ENCODE measurements at regions not wholly inside any gene's neighbourhood (a gene's known extent, or its start where the extent isn't known, plus 50 kb on each side); places are given as distances from the start of the nearest gene placed in this dataset.
"Not testable (repeated sequence)": the region's sequence is repeated elsewhere in the genome, so short reads cannot be mapped to it uniquely, and the experiment has no call there.

- Histone ChIP-seq H3K9me3 (ENCODE audit: control insufficient read depth, insufficient read depth, low read depth, low read length) (no peaks in the 10 kb centered on the region), H3K27me3 (ENCODE audit: control insufficient read depth, insufficient read depth, low read length) (no peaks in the 10 kb centered on the region), H3K27ac (ENCODE audit: low read depth, low read length) (no peak overlapping the region), H3K9ac (ENCODE audit: low read length) (no peak overlapping the region), H3K4me1 (ENCODE audit: control insufficient read depth, insufficient read depth, low read length) (no peaks in the 10 kb centered on the region), H3K4me3 (ENCODE audit: low read depth, low read length) (no peak overlapping the region), H3K36me3 (ENCODE audit: control insufficient read depth, insufficient read depth, low read length) (no peaks in the 10 kb centered on the region)
Measured at GRCh38 chr17:52476638-52477313, 318.3 kb upstream of the CA10 start.

- Histone ChIP-seq H3K4me1 (ENCODE audit: control insufficient read depth, insufficient read depth, low read length) (no peaks in the 10 kb centered on the region), H3K4me3 (ENCODE audit: low read depth, low read length) (no peak overlapping the region), H3K9ac (ENCODE audit: low read length) (no peak overlapping the region), H3K27me3 (ENCODE audit: control insufficient read depth, insufficient read depth, low read length) (no peaks in the 10 kb centered on the region), H3K27ac (ENCODE audit: low read depth, low read length) (no peak overlapping the region), H3K9me3 (ENCODE audit: control insufficient read depth, insufficient read depth, low read depth, low read length) (peaks cover 5% of the 10 kb centered on the region; the same call in 1 of the 2 replicates), H3K36me3 (ENCODE audit: control insufficient read depth, insufficient read depth, low read length) (no peaks in the 10 kb centered on the region)
Measured at GRCh38 chr17:52470553-52470952, 312.0 kb upstream of the CA10 start.

- H3K27ac ChIP-seq (ENCODE audit: low read depth, low read length) = no peak overlapping the region
- no peaks in the 10 kb centered on the region for H3K36me3 ChIP-seq (ENCODE audit: control insufficient read depth, insufficient read depth, low read length)
- H3K9ac ChIP-seq (ENCODE audit: low read length) = no peak overlapping the region
- no peaks in the 10 kb centered on the region for H3K4me1 ChIP-seq (ENCODE audit: control insufficient read depth, insufficient read depth, low read length)
- H3K4me3 ChIP-seq (ENCODE audit: low read depth, low read length) = no peak overlapping the region
- H3K27me3 ChIP-seq (ENCODE audit: control insufficient read depth, insufficient read depth, low read length) = no peaks in the 10 kb centered on the region
- H3K9me3 ChIP-seq (ENCODE audit: control insufficient read depth, insufficient read depth, low read depth, low read length) = peaks cover 17% of the 10 kb centered on the region; the same call in 1 of the 2 replicates
Measured at GRCh38 chr17:52465407-52465806, 306.9 kb upstream of the CA10 start.

GRCh38 chr17:52451294-52451861 is 292.9 kb upstream of the CA10 start:
- Histone ChIP-seq H3K9ac (ENCODE audit: low read length) (no peak overlapping the region), H3K4me3 (ENCODE audit: low read depth, low read length) (no peak overlapping the region; the same call in 1 of the 2 replicates), H3K27me3 (ENCODE audit: control insufficient read depth, insufficient read depth, low read length) (no peaks in the 10 kb centered on the region), H3K27ac (ENCODE audit: low read depth, low read length) (no peak overlapping the region), H3K36me3 (ENCODE audit: control insufficient read depth, insufficient read depth, low read length) (no peaks in the 10 kb centered on the region), H3K4me1 (ENCODE audit: control insufficient read depth, insufficient read depth, low read length) (peaks cover 13% of the 10 kb centered on the region), H3K9me3 (ENCODE audit: control insufficient read depth, insufficient read depth, low read depth, low read length) (no peaks in the 10 kb centered on the region)

- Histone ChIP-seq H3K9me3 (ENCODE audit: control insufficient read depth, insufficient read depth, low read depth, low read length) (peaks cover 2% of the 10 kb centered on the region; the same call in 1 of the 2 replicates), H3K9ac (ENCODE audit: low read length) (no peak overlapping the region), H3K27ac (ENCODE audit: low read depth, low read length) (no peak overlapping the region), H3K36me3 (ENCODE audit: control insufficient read depth, insufficient read depth, low read length) (no peaks in the 10 kb centered on the region), H3K4me1 (ENCODE audit: control insufficient read depth, insufficient read depth, low read length) (no peaks in the 10 kb centered on the region), H3K4me3 (ENCODE audit: low read depth, low read length) (no peak overlapping the region), H3K27me3 (ENCODE audit: control insufficient read depth, insufficient read depth, low read length) (no peaks in the 10 kb centered on the region)
Measured at GRCh38 chr17:52442350-52442749, 283.8 kb upstream of the CA10 start.

GRCh38 chr17:52420555-52421078 is 262.1 kb upstream of the CA10 start:
- no peaks in the 10 kb centered on the region for H3K27me3 ChIP-seq (ENCODE audit: control insufficient read depth, insufficient read depth, low read length)

GRCh38 chr17:52419229-52419641 is 260.7 kb upstream of the CA10 start:
- H3K36me3 ChIP-seq (ENCODE audit: control insufficient read depth, insufficient read depth, low read length) = no peaks in the 10 kb centered on the region
- no peaks in the 10 kb centered on the region for H3K27me3 ChIP-seq (ENCODE audit: control insufficient read depth, insufficient read depth, low read length)
- no peaks in the 10 kb centered on the region for H3K4me1 ChIP-seq (ENCODE audit: control insufficient read depth, insufficient read depth, low read length)
- no peak overlapping the region for H3K4me3 ChIP-seq (ENCODE audit: low read depth, low read length)
- H3K9me3 ChIP-seq (ENCODE audit: control insufficient read depth, insufficient read depth, low read depth, low read length) = no peaks in the 10 kb centered on the region
- no peak overlapping the region for H3K9ac ChIP-seq (ENCODE audit: low read length)
- no peak overlapping the region for H3K27ac ChIP-seq (ENCODE audit: low read depth, low read length)

More at GRCh38 chr17:52420555-52421078, 262.1 kb upstream of the CA10 start:
- no peaks in the 10 kb centered on the region for H3K9me3 ChIP-seq (ENCODE audit: control insufficient read depth, insufficient read depth, low read depth, low read length)
- no peak overlapping the region for H3K9ac ChIP-seq (ENCODE audit: low read length)
- H3K36me3 ChIP-seq (ENCODE audit: control insufficient read depth, insufficient read depth, low read length) = no peaks in the 10 kb centered on the region
- H3K4me3 ChIP-seq (ENCODE audit: low read depth, low read length) = no peak overlapping the region
- H3K27ac ChIP-seq (ENCODE audit: low read depth, low read length) = no peak overlapping the region
- no peaks in the 10 kb centered on the region for H3K4me1 ChIP-seq (ENCODE audit: control insufficient read depth, insufficient read depth, low read length)

- no peaks in the 10 kb centered on the region for H3K4me1 ChIP-seq (ENCODE audit: control insufficient read depth, insufficient read depth, low read length)
- no peaks in the 10 kb centered on the region for H3K36me3 ChIP-seq (ENCODE audit: control insufficient read depth, insufficient read depth, low read length)
- no peak overlapping the region for H3K9ac ChIP-seq (ENCODE audit: low read length)
- H3K27ac ChIP-seq (ENCODE audit: low read depth, low read length) = no peak overlapping the region
- peaks cover 6% of the 10 kb centered on the region for H3K9me3 ChIP-seq (ENCODE audit: control insufficient read depth, insufficient read depth, low read depth, low read length)
- no peak overlapping the region for H3K4me3 ChIP-seq (ENCODE audit: low read depth, low read length)
- H3K27me3 ChIP-seq (ENCODE audit: control insufficient read depth, insufficient read depth, low read length) = no peaks in the 10 kb centered on the region
Measured at GRCh38 chr17:52410781-52411180, 252.3 kb upstream of the CA10 start.

GRCh38 chr17:52409222-52409621 is 250.7 kb upstream of the CA10 start:
- not testable (repeated sequence) for H3K36me3 ChIP-seq (ENCODE audit: control insufficient read depth, insufficient read depth, low read length); H3K27me3 ChIP-seq (ENCODE audit: control insufficient read depth, insufficient read depth, low read length); H3K9ac ChIP-seq (ENCODE audit: low read length); H3K9me3 ChIP-seq (ENCODE audit: control insufficient read depth, insufficient read depth, low read depth, low read length); H3K4me1 ChIP-seq (ENCODE audit: control insufficient read depth, insufficient read depth, low read length); H3K27ac ChIP-seq (ENCODE audit: low read depth, low read length); H3K4me3 ChIP-seq (ENCODE audit: low read depth, low read length)

- H3K9ac ChIP-seq (ENCODE audit: low read length) = no peak overlapping the region
- no peak overlapping the region for H3K27ac ChIP-seq (ENCODE audit: low read depth, low read length)
- no peaks in the 10 kb centered on the region for H3K36me3 ChIP-seq (ENCODE audit: control insufficient read depth, insufficient read depth, low read length)
- H3K4me3 ChIP-seq (ENCODE audit: low read depth, low read length) = no peak overlapping the region
- H3K4me1 ChIP-seq (ENCODE audit: control insufficient read depth, insufficient read depth, low read length) = no peaks in the 10 kb centered on the region
- H3K9me3 ChIP-seq (ENCODE audit: control insufficient read depth, insufficient read depth, low read depth, low read length) = no peaks in the 10 kb centered on the region
- no peaks in the 10 kb centered on the region for H3K27me3 ChIP-seq (ENCODE audit: control insufficient read depth, insufficient read depth, low read length)
Measured at GRCh38 chr17:52395308-52395707, 236.8 kb upstream of the CA10 start.

- H3K27ac ChIP-seq (ENCODE audit: low read depth, low read length) = no peak overlapping the region
- H3K9ac ChIP-seq (ENCODE audit: low read length) = no peak overlapping the region
- H3K9me3 ChIP-seq (ENCODE audit: control insufficient read depth, insufficient read depth, low read depth, low read length) = no peaks in the 10 kb centered on the region
- H3K36me3 ChIP-seq (ENCODE audit: control insufficient read depth, insufficient read depth, low read length) = no peaks in the 10 kb centered on the region
- no peaks in the 10 kb centered on the region for H3K4me1 ChIP-seq (ENCODE audit: control insufficient read depth, insufficient read depth, low read length)
- H3K4me3 ChIP-seq (ENCODE audit: low read depth, low read length) = no peak overlapping the region
- H3K27me3 ChIP-seq (ENCODE audit: control insufficient read depth, insufficient read depth, low read length) = no peaks in the 10 kb centered on the region
Measured at GRCh38 chr17:52390422-52390821, 231.9 kb upstream of the CA10 start.
